Endodermal cell (in vitro differentiated cells): ENCODE measurements at regions not wholly inside any gene's neighbourhood (a gene's known extent, or its start where the extent isn't known, plus 50 kb on each side); places are given as distances from the start of the nearest gene placed in this dataset.

Experiments used
- DNase-seq: peaks from one replicate; pipeline ENCODE4 v3.0.0-alpha.2; 2017
- H3K27ac ChIP-seq: 2 replicates; pipeline ENCODE4 v1.5.1; 2013; ENCODE audit warnings: mild to moderate bottlenecking, low read depth, low read length, moderate library complexity
- H3K27me3 ChIP-seq: 2 replicates; pipeline ENCODE4 v1.6.1; 2013; ENCODE audit warnings: mild to moderate bottlenecking, low read length, moderate library complexity; ENCODE audit not compliant: insufficient read depth, control insufficient read depth, poor library complexity, severe bottlenecking
- H3K36me3 ChIP-seq: 2 replicates; pipeline ENCODE4 v1.7.0; 2013; ENCODE audit warnings: mild to moderate bottlenecking, low read length, moderate library complexity; ENCODE audit not compliant: control insufficient read depth, insufficient read depth
- H3K4me1 ChIP-seq: one replicate; pipeline ENCODE4 v1.7.0; 2013; ENCODE audit warnings: low read length; ENCODE audit not compliant: control insufficient read depth, insufficient read depth
- H3K4me3 ChIP-seq: 2 replicates; pipeline ENCODE4 v1.5.1; 2013; ENCODE audit warnings: mild to moderate bottlenecking, low read length, moderate library complexity
- H3K9ac ChIP-seq: 2 replicates; pipeline ENCODE4 v1.6.1; 2013; ENCODE audit warnings: mild to moderate bottlenecking, low read length, moderate library complexity; ENCODE audit not compliant: poor library complexity, severe bottlenecking; ENCODE audit errors: extremely low read depth
- H3K9me3 ChIP-seq: 2 replicates; pipeline ENCODE4 v1.6.1; 2013; ENCODE audit warnings: mild to moderate bottlenecking, low read length, moderate library complexity; ENCODE audit not compliant: control insufficient read depth
- H3K27ac Mint-ChIP-seq: 2 replicates; pipeline ENCODE4 v1.8.0; 2020; ENCODE audit warnings: mixed read lengths
- H3K27me3 Mint-ChIP-seq: 2 replicates; pipeline ENCODE4 v1.8.0; 2021; ENCODE audit warnings: mild to moderate bottlenecking, mixed read lengths; ENCODE audit not compliant: insufficient read depth
- H3K36me3 Mint-ChIP-seq: 2 replicates; pipeline ENCODE4 v1.8.0; 2020; ENCODE audit warnings: low read depth, mixed read lengths
- H3K4me1 Mint-ChIP-seq: 2 replicates; pipeline ENCODE4 v1.8.0; 2020; ENCODE audit warnings: mixed read lengths
- H3K4me3 Mint-ChIP-seq: 2 replicates; pipeline ENCODE4 v1.8.0; 2020; ENCODE audit warnings: mild to moderate bottlenecking, moderate library complexity, mixed read lengths
- H3K9me3 Mint-ChIP-seq: 2 replicates; pipeline ENCODE4 v1.8.0; 2020; ENCODE audit warnings: mild to moderate bottlenecking, mixed read lengths
- WGBS, 2 experiments: methylation state at CpG; one replicate each; pipeline versions ENCODE4 v1.1.5 to v1.1.7; 2013; ENCODE audit warnings: missing lambda C conversion rate in 2 of 2, mixed read lengths in 1 of 2; ENCODE audit not compliant: insufficient coverage in 1 of 2, insufficient read length in 1 of 2; 5-methylcytosine and 5-hydroxymethylcytosine counted together
- TF ChIP-seq, protein P1 (sequence below): fragments of 200-600 bp; sonication (generic); conservative IDR thresholded peaks from 2 replicates; pipeline ENCODE4 v1.5.0; 2021; ENCODE audit warnings: antibody characterized with exemption, mild to moderate bottlenecking

- no peak overlapping the region for H3K4me3 ChIP-seq
- TF ChIP-seq, protein P1, sequence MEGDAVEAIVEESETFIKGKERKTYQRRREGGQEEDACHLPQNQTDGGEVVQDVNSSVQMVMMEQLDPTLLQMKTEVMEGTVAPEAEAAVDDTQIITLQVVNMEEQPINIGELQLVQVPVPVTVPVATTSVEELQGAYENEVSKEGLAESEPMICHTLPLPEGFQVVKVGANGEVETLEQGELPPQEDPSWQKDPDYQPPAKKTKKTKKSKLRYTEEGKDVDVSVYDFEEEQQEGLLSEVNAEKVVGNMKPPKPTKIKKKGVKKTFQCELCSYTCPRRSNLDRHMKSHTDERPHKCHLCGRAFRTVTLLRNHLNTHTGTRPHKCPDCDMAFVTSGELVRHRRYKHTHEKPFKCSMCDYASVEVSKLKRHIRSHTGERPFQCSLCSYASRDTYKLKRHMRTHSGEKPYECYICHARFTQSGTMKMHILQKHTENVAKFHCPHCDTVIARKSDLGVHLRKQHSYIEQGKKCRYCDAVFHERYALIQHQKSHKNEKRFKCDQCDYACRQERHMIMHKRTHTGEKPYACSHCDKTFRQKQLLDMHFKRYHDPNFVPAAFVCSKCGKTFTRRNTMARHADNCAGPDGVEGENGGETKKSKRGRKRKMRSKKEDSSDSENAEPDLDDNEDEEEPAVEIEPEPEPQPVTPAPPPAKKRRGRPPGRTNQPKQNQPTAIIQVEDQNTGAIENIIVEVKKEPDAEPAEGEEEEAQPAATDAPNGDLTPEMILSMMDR: no peak
- Mint-ChIP-seq H3K36me3 (no peaks in the 10 kb centered on the region), H3K27me3 (peaks cover 2% of the 10 kb centered on the region), H3K4me3 (no peak overlapping the region), H3K27ac (no peak overlapping the region), H3K4me1 (peaks cover 3% of the 10 kb centered on the region), H3K9me3 (no peaks in the 10 kb centered on the region)
- no peak for DNase-seq
- H3K27me3 ChIP-seq: no peaks in the 10 kb centered on the region
- 93% methylated on average over 1 of the region's 1 CpG; no CpG with 5 or more reads in 1 of the 2 experiments for WGBS, 2 experiments
- no peaks in the 10 kb centered on the region for H3K9me3 ChIP-seq
- no peaks in the 10 kb centered on the region for H3K4me1 ChIP-seq
- H3K27ac ChIP-seq: no peak overlapping the region
- no peaks in the 10 kb centered on the region for H3K36me3 ChIP-seq
- H3K9ac ChIP-seq: no peak overlapping the region
Measured at GRCh38 chr13:44697058-44697457, 120.9 kb upstream of the TSC22D1 start.

DNA sequence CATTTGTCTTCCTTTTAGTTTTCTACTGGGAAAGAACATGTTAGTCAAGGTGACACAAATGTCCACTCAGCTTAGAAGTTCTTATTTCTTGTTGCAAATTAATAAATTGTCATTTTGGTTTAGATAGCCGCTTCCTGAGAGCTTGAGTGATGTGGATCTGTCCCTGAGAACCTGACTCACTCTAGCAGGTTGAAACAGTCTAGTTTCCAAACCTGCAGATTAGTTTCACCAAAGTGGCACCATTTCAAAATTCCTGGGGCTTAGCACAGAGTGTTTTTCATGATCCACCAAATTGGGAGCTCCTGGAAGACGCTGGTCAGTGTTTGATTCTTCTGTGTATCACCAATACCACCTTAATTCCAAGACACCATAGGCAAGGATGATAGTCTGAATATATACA lies 119.4 kb upstream of the TSC22D1 start:
- H3K4me1 Mint-ChIP-seq: peaks cover 3% of the 10 kb centered on the region
- 93 to 94% methylated on average over 2 of the region's 2 CpGs for WGBS, 2 experiments
- H3K9me3 Mint-ChIP-seq: no peaks in the 10 kb centered on the region
- no peak overlapping the region for H3K4me3 Mint-ChIP-seq
- Histone ChIP-seq H3K27me3 (no peaks in the 10 kb centered on the region), H3K9ac (no peak overlapping the region), H3K9me3 (no peaks in the 10 kb centered on the region), H3K36me3 (no peaks in the 10 kb centered on the region), H3K4me1 (no peaks in the 10 kb centered on the region), H3K4me3 (no peak overlapping the region), H3K27ac (no peak overlapping the region)
- no peak overlapping the region for H3K27ac Mint-ChIP-seq
- TF ChIP-seq, protein P1: no peak
- H3K27me3 Mint-ChIP-seq: peaks cover 2% of the 10 kb centered on the region
- no peaks in the 10 kb centered on the region for H3K36me3 Mint-ChIP-seq
- no peak for DNase-seq

- H3K36me3 Mint-ChIP-seq: no peaks in the 10 kb centered on the region
- WGBS, 2 experiments: 84 to 88% methylated on average over 6 of the region's 6 CpGs
- H3K9ac ChIP-seq: no peak overlapping the region
Measured at GRCh38 chr13:44694842-44695241, 118.7 kb upstream of the TSC22D1 start.

More at GRCh38 chr13:44694842-44695241, 118.7 kb upstream of the TSC22D1 start:
- Mint-ChIP-seq H3K9me3 (no peaks in the 10 kb centered on the region), H3K4me3 (no peak overlapping the region), H3K27ac (no peak overlapping the region), H3K27me3 (peaks cover 2% of the 10 kb centered on the region), H3K4me1 (peaks cover 3% of the 10 kb centered on the region)
- no peaks in the 10 kb centered on the region for H3K4me1 ChIP-seq
- no peak overlapping the region for H3K27ac ChIP-seq
- H3K36me3 ChIP-seq: no peaks in the 10 kb centered on the region
- H3K9me3 ChIP-seq: no peaks in the 10 kb centered on the region
- TF ChIP-seq, protein P1: no peak
- H3K27me3 ChIP-seq: no peaks in the 10 kb centered on the region
- no peak overlapping the region for H3K4me3 ChIP-seq
- DNase-seq: no peak
